GM23338 (cell line): ENCODE measurements at regions not wholly inside any gene's neighbourhood (a gene's known extent, or its start where the extent isn't known, plus 50 kb on each side); places are given as distances from the start of the nearest gene placed in this dataset.

Experiments used
- ATAC-seq: fragments of 200-7000 bp; cut with Tn5 transposase; 3 replicates; pipeline ENCODE4 v1.9.1; 2020
- DNase-seq: peaks from one replicate; pipeline ENCODE4 v3.0.0-alpha.2; 2015; ENCODE audit warnings: low spot score
- H2AFZ ChIP-seq: fragments of 200-600 bp; sonication (generic); 2 replicates; pipeline ENCODE4 v1.8.0; 2016; ENCODE audit warnings: antibody characterized with exemption, mild to moderate bottlenecking, moderate library complexity
- H3F3A ChIP-seq: fragments of 200-600 bp; sonication (generic); replicated peaks from 2 replicates; pipeline ENCODE4 v1.8.0; 2017; ENCODE audit warnings: antibody characterized with exemption, mixed run types, low read depth
- H3K27ac ChIP-seq: fragments of 200-600 bp; sonication (generic); 2 replicates; pipeline ENCODE4 v1.6.1; 2016; ENCODE audit warnings: low read depth
- H3K27me3 ChIP-seq: fragments of 200-600 bp; sonication (generic); 2 replicates; pipeline ENCODE4 v1.8.0; 2016; ENCODE audit warnings: mild to moderate bottlenecking, mixed run types, moderate library complexity; ENCODE audit not compliant: insufficient read depth
- H3K36me3 ChIP-seq: fragments of 200-600 bp; sonication (generic); 2 replicates; pipeline ENCODE4 v1.8.0; 2016; ENCODE audit warnings: mild to moderate bottlenecking; ENCODE audit not compliant: insufficient read depth
- H3K4me1 ChIP-seq: fragments of 200-600 bp; sonication (generic); 2 replicates; pipeline ENCODE4 v1.8.0; 2016; ENCODE audit warnings: mild to moderate bottlenecking, moderate library complexity; ENCODE audit not compliant: insufficient read depth
- H3K4me2 ChIP-seq: fragments of 200-600 bp; sonication (generic); 2 replicates; pipeline ENCODE4 v1.7.1; 2017; ENCODE audit warnings: mixed run types
- H3K4me3 ChIP-seq: fragments of 200-600 bp; sonication (generic); 2 replicates; pipeline ENCODE4 v1.6.1; 2016; ENCODE audit warnings: mixed run types
- H3K79me2 ChIP-seq: fragments of 200-600 bp; sonication (generic); replicated peaks from 2 replicates; pipeline ENCODE4 v1.8.0; 2017; ENCODE audit warnings: mild to moderate bottlenecking; ENCODE audit not compliant: insufficient read depth
- H3K9me2 ChIP-seq: fragments of 200-600 bp; sonication (generic); 2 replicates; pipeline ENCODE4 v1.8.0; 2017; ENCODE audit not compliant: insufficient read depth
- H4K20me1 ChIP-seq: fragments of 200-600 bp; sonication (generic); replicated peaks from 2 replicates; pipeline ENCODE4 v1.8.0; 2017; ENCODE audit warnings: mild to moderate bottlenecking; ENCODE audit not compliant: insufficient read depth
- H3K27ac Mint-ChIP-seq: 2 replicates; pipeline ENCODE4 v1.8.0; 2020; ENCODE audit warnings: inconsistent platforms, mild to moderate bottlenecking, moderate library complexity, mixed read lengths
- H3K27me3 Mint-ChIP-seq: 3 replicates; pipeline ENCODE4 v1.8.0; 2022; ENCODE audit warnings: low read depth, mild to moderate bottlenecking, moderate library complexity, mixed read lengths, inconsistent platforms; ENCODE audit not compliant: insufficient read depth, poor library complexity
- H3K36me3 Mint-ChIP-seq: 3 replicates; pipeline ENCODE4 v1.8.0; 2021; ENCODE audit warnings: low read depth, mild to moderate bottlenecking, inconsistent platforms, moderate library complexity, mixed read lengths
- H3K4me1 Mint-ChIP-seq: 3 replicates; pipeline ENCODE4 v1.8.0; 2020; ENCODE audit warnings: mild to moderate bottlenecking, inconsistent platforms, mixed read lengths
- H3K4me3 Mint-ChIP-seq: 3 replicates; pipeline ENCODE4 v1.8.0; 2021; ENCODE audit warnings: moderate library complexity, mild to moderate bottlenecking, inconsistent platforms, mixed read lengths
- H3K9me3 Mint-ChIP-seq: 3 replicates; pipeline ENCODE4 v1.8.0; 2020; ENCODE audit warnings: moderate library complexity, mild to moderate bottlenecking, inconsistent platforms, mixed read lengths
- CREB1 ChIP-seq: fragments of 250-450 bp; sonication (Bioruptor Pico); IDR thresholded peaks from 2 replicates; pipeline ENCODE4 v1.5.0; 2020; ENCODE audit warnings: low read depth, mild to moderate bottlenecking, moderate library complexity
- CTCF ChIP-seq, 2 experiments: fragments of 200-600 bp in 1 of 2; sonication (generic) in 1 of 2; conservative IDR thresholded peaks; 2 replicates each; pipeline versions ENCODE4 v1.5.1 to v1.6.1; 2016 to 2017; ENCODE audit warnings: antibody characterized with exemption in 2 of 2, low read depth in 2 of 2, mild to moderate bottlenecking in 2 of 2, moderate library complexity in 1 of 2
- ETS1 ChIP-seq: IDR thresholded peaks from 2 replicates; pipeline ENCODE4 v1.6.1; 2016; ENCODE audit warnings: antibody characterized with exemption
- EZH2 ChIP-seq: fragments of 200-600 bp; sonication (generic); IDR thresholded peaks from one replicate; pipeline ENCODE4 v1.8.0; 2017; ENCODE audit warnings: antibody characterized with exemption, mild to moderate bottlenecking, low read depth; ENCODE audit not compliant: unreplicated experiment
- EZH2phosphoT487 ChIP-seq: fragments of 200-600 bp; sonication (generic); IDR thresholded peaks from one replicate; pipeline ENCODE4 v1.8.1; 2018; ENCODE audit warnings: antibody characterized with exemption; ENCODE audit not compliant: unreplicated experiment
- JUNB ChIP-seq: IDR thresholded peaks from one replicate; pipeline ENCODE4 v1.6.1; 2016; ENCODE audit warnings: antibody characterized with exemption; ENCODE audit not compliant: unreplicated experiment
- NANOG ChIP-seq: IDR thresholded peaks from 2 replicates; pipeline ENCODE4 v1.6.1; 2016; ENCODE audit warnings: antibody characterized with exemption, borderline replicate concordance
- POLR2AphosphoS5 ChIP-seq: IDR thresholded peaks from 2 replicates; pipeline ENCODE4 v1.6.1; 2016; ENCODE audit warnings: antibody characterized with exemption, low read depth
- REST ChIP-seq: IDR thresholded peaks from one replicate; pipeline ENCODE4 v1.6.1; 2018; ENCODE audit warnings: antibody characterized with exemption; ENCODE audit not compliant: unreplicated experiment
- STAT1 ChIP-seq: IDR thresholded peaks from one replicate; pipeline ENCODE4 v1.6.1; 2016; ENCODE audit warnings: antibody characterized with exemption; ENCODE audit not compliant: unreplicated experiment
- ZNF114 ChIP-seq: fragments of 250-450 bp; sonication (Bioruptor Pico); IDR thresholded peaks from 2 replicates; pipeline ENCODE4 v1.5.0; 2020; ENCODE audit warnings: mild to moderate bottlenecking, moderate library complexity
- ZNF331 ChIP-seq: fragments of 250-450 bp; sonication (Bioruptor Pico); IDR thresholded peaks from 2 replicates; pipeline ENCODE4 v1.5.0; 2020; ENCODE audit warnings: low read depth, mild to moderate bottlenecking, moderate library complexity
- ZNF462 ChIP-seq: fragments of 250-450 bp; sonication (Bioruptor Pico); IDR thresholded peaks from 2 replicates; pipeline ENCODE4 v1.5.0; 2020; ENCODE audit warnings: mild to moderate bottlenecking, moderate library complexity

GRCh38 chr2:144166743-144167142 is 353.2 kb downstream of the ZEB2 start:
- no peak for TF ChIP-seq CREB1 (CRISPR knock-in tag)
- TF ChIP-seq EZH2: no peak
- TF ChIP-seq REST: no peak
- TF ChIP-seq CTCF (conservative IDR thresholded peaks at IDR 0.05; ENCODE audit: low read depth in 2 of 2): no peak
- TF ChIP-seq ZNF462 (CRISPR knock-in tag): no peak
- TF ChIP-seq ETS1: no peak
- no peak for TF ChIP-seq STAT1
- no peak for TF ChIP-seq NANOG
- TF ChIP-seq ZNF114 (CRISPR knock-in tag): no peak
- no peak for TF ChIP-seq POLR2AphosphoS5
- TF ChIP-seq JUNB: no peak
- TF ChIP-seq ZNF331: no peak
- TF ChIP-seq EZH2phosphoT487: no peak
- H3K36me3 ChIP-seq: no peaks in the 10 kb centered on the region
- no peak overlapping the region for H2AFZ ChIP-seq
- no peaks in the 10 kb centered on the region for H3K27me3 ChIP-seq
- no peaks in the 10 kb centered on the region for H3K36me3 Mint-ChIP-seq
- DNase-seq (no peak), ATAC-seq (no peak)
- H3K4me2 ChIP-seq: no peak overlapping the region
- no peak overlapping the region for H3K4me3 ChIP-seq
- no peaks in the 10 kb centered on the region for H3K9me2 ChIP-seq
- H3F3A ChIP-seq: no peaks in the 10 kb centered on the region
- peaks cover 3% of the 10 kb centered on the region; the same call in 1 of the 3 replicates for H3K4me1 Mint-ChIP-seq
- no peak overlapping the region for H3K4me3 Mint-ChIP-seq
- no peak overlapping the region for H3K27ac ChIP-seq
- H3K79me2 ChIP-seq: no peaks in the 10 kb centered on the region
- no peaks in the 10 kb centered on the region for H3K9me3 Mint-ChIP-seq
- no peak overlapping the region for H3K27ac Mint-ChIP-seq
- no peaks in the 10 kb centered on the region for H4K20me1 ChIP-seq
- no peaks in the 10 kb centered on the region for H3K4me1 ChIP-seq
- H3K27me3 Mint-ChIP-seq: no peaks in the 10 kb centered on the region
